ENCODE measurements at regions not wholly inside any gene's neighbourhood (a gene's known extent, or its start where the extent isn't known, plus 50 kb on each side); places are given as distances from the start of the nearest gene placed in this dataset.
"Not testable (repeated sequence)": the region's sequence is repeated elsewhere in the genome, so short reads cannot be mapped to it uniquely, and the experiment has no call there.

GRCh38 chr16:29188806-29189205 lies 204.0 kb downstream of the LAT start:
- not testable (repeated sequence) for TF ChIP-seq CTCF, POLR2A (IDR thresholded peaks at IDR 0.05)

Data from thyroid gland (tissue), 4 donors.